A673 (cell line): ENCODE measurements at regions not wholly inside any gene's neighbourhood (a gene's known extent, or its start where the extent isn't known, plus 50 kb on each side); places are given as distances from the start of the nearest gene placed in this dataset.

Experiments used
- EZH2 ChIP-seq: fragments of 200-600 bp; sonication (generic); IDR thresholded peaks from 2 replicates; pipeline ENCODE4 v1.6.1; 2017; ENCODE audit warnings: borderline replicate concordance, low read depth, mild to moderate bottlenecking, mixed read lengths, antibody characterized with exemption, low read length; ENCODE audit not compliant: poor library complexity, severe bottlenecking
- TF ChIP-seq, protein P1 (sequence below): fragments of 300-800, 200-600 bp; sonication (generic); conservative IDR thresholded peaks from 2 replicates; pipeline ENCODE4 v1.5.1; 2017; ENCODE audit warnings: low read depth, mild to moderate bottlenecking, antibody characterized with exemption, low read length, moderate library complexity, mixed read lengths

- TF ChIP-seq, protein P1, sequence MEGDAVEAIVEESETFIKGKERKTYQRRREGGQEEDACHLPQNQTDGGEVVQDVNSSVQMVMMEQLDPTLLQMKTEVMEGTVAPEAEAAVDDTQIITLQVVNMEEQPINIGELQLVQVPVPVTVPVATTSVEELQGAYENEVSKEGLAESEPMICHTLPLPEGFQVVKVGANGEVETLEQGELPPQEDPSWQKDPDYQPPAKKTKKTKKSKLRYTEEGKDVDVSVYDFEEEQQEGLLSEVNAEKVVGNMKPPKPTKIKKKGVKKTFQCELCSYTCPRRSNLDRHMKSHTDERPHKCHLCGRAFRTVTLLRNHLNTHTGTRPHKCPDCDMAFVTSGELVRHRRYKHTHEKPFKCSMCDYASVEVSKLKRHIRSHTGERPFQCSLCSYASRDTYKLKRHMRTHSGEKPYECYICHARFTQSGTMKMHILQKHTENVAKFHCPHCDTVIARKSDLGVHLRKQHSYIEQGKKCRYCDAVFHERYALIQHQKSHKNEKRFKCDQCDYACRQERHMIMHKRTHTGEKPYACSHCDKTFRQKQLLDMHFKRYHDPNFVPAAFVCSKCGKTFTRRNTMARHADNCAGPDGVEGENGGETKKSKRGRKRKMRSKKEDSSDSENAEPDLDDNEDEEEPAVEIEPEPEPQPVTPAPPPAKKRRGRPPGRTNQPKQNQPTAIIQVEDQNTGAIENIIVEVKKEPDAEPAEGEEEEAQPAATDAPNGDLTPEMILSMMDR: no peak
- TF ChIP-seq EZH2: no peak
Measured at GRCh38 chr12:108060903-108061302, 68.2 kb upstream of the WSCD2 start.
